ENCODE measurements at regions not wholly inside any gene's neighbourhood (a gene's known extent, or its start where the extent isn't known, plus 50 kb on each side); places are given as distances from the start of the nearest gene placed in this dataset.

GRCh38 chr1:184225283-184226099, 161.3 kb upstream of the C1orf21 start:
- H3K36me3 Mint-ChIP-seq (ENCODE audit: insufficient read depth in 1 of 3, low read depth in 3 of 3): no peaks in the 10 kb centered on the region
- no peak overlapping the region for H2BK5ac ChIP-seq (ENCODE audit: insufficient read length, low read length)
- H3K23ac ChIP-seq (ENCODE audit: insufficient read length, low read depth, low read length): no peak overlapping the region
- no peak overlapping the region for H2BK12ac ChIP-seq (ENCODE audit: insufficient read length, low read depth, low read length)
- peaks cover 56% of the 10 kb centered on the region for H3K27me3 Mint-ChIP-seq (ENCODE audit: low read depth)
- no peak overlapping the region for H2BK20ac ChIP-seq (ENCODE audit: low read depth, low read length, poor library complexity, severe bottlenecking)
- H3K9ac ChIP-seq (ENCODE audit: extremely low read depth, insufficient read length, low read length): no peak overlapping the region
- H3K4me1 Mint-ChIP-seq: peaks cover 8 to 9% of the 10 kb centered on the region in 2 experiments
- no peaks in the 10 kb centered on the region for H3K9me3 ChIP-seq (ENCODE audit: control insufficient read depth, low read depth, low read length)
- H3K18ac ChIP-seq (ENCODE audit: insufficient read length, low read depth, low read length): no peak overlapping the region
- no peak overlapping the region for H3K4me2 ChIP-seq (ENCODE audit: insufficient read depth, insufficient read length, low read length)
- peaks cover 3% of the 10 kb centered on the region in 2 experiments; a peak in 2 of 5 replicates for H3K9me3 Mint-ChIP-seq
- no peak overlapping the region for H4K5ac ChIP-seq (ENCODE audit: insufficient read length, low read depth, low read length)
- no peak overlapping the region for H3K56ac ChIP-seq (ENCODE audit: insufficient read length, low read depth, low read length)
- H2AFZ ChIP-seq (ENCODE audit: low read length): no peak overlapping the region
- no peaks in the 10 kb centered on the region for H3K23me2 ChIP-seq (ENCODE audit: insufficient read length, low read depth, low read length, poor library complexity, severe bottlenecking)
- no peaks in the 10 kb centered on the region for H3K79me1 ChIP-seq (ENCODE audit: insufficient read depth, low read depth, low read length, poor library complexity, severe bottlenecking)
- no peak overlapping the region for H2BK120ac ChIP-seq (ENCODE audit: low read depth, low read length, poor library complexity, severe bottlenecking)
- H3T11ph ChIP-seq (ENCODE audit: low read length): no peak overlapping the region
- H3K14ac ChIP-seq (ENCODE audit: insufficient read depth, low read length): no peak overlapping the region
- TF ChIP-seq CTCF (conservative IDR thresholded peaks at IDR 0.05): no peak
- H3K4me1 ChIP-seq (ENCODE audit: insufficient read depth, low read length): no peaks in the 10 kb centered on the region
- WGBS (ENCODE audit: extremely low coverage, insufficient read length, low lambda C conversion rate): no CpG with 5 or more reads among the region's 23 CpGs
- H2BK15ac ChIP-seq (ENCODE audit: low read depth, low read length): no peak overlapping the region
- no peak overlapping the region for H3K4ac ChIP-seq (ENCODE audit: low read depth, low read length)
- no peak overlapping the region for H3K27ac ChIP-seq (ENCODE audit: insufficient read length, low read depth, low read length)
- H4K20me1 ChIP-seq (ENCODE audit: control insufficient read depth, insufficient read depth, insufficient read length): no peaks in the 10 kb centered on the region
- no peaks in the 10 kb centered on the region for H3K79me2 ChIP-seq (ENCODE audit: insufficient read depth, low read length)
- peaks cover 2% of the 10 kb centered on the region; the same call in 1 of the 2 replicates for H3K27me3 ChIP-seq (ENCODE audit: insufficient read depth, low read length)
- no peak overlapping the region for H4K8ac ChIP-seq (replicated peaks; ENCODE audit: insufficient read length, low read depth, low read length)
- no peak overlapping the region for H2AK5ac ChIP-seq (ENCODE audit: insufficient read length, low read length)
- H3K27ac Mint-ChIP-seq: peak overlapping the region in 1 of 3 experiments; percentile 52; a peak in 1 of 7 replicates
- H4K91ac ChIP-seq (ENCODE audit: insufficient read length, low read depth, low read length): no peak overlapping the region
- DNase-seq: no peak
- no peak overlapping the region for H3K4me3 Mint-ChIP-seq
